Cardiac muscle cell (in vitro differentiated cells and primary cell): ENCODE measurements at regions not wholly inside any gene's neighbourhood (a gene's known extent, or its start where the extent isn't known, plus 50 kb on each side); places are given as distances from the start of the nearest gene placed in this dataset.

Experiments
- DNase-seq, 2 donors: peaks; one replicate each; pipeline versions ENCODE4 v3.0.0 to v3.0.0-alpha.2; 2010 to 2017; ENCODE audit warnings: low read depth in 1 of 2, low spot score in 1 of 2
- H3K27ac ChIP-seq: fragments of 200-600 bp; sonication (generic); 2 replicates; pipeline ENCODE4 v1.5.1; 2016
- H3K27me3 ChIP-seq: fragments of 200-600 bp; sonication (generic); 2 replicates; pipeline ENCODE4 v1.6.0; 2016; ENCODE audit warnings: control low read depth
- H3K36me3 ChIP-seq: fragments of 200-600 bp; sonication (generic); 2 replicates; pipeline ENCODE4 v1.5.1; 2016; ENCODE audit warnings: control low read depth
- H3K4me1 ChIP-seq: fragments of 200-600 bp; sonication (generic); 2 replicates; pipeline ENCODE4 v1.8.1; 2017; ENCODE audit warnings: low read depth, mild to moderate bottlenecking, mixed run types
- H3K4me3 ChIP-seq: fragments of 200-600 bp; sonication (generic); 2 replicates; pipeline ENCODE4 v1.5.1; 2016; ENCODE audit warnings: mild to moderate bottlenecking
- H3K9me3 ChIP-seq: fragments of 200-600 bp; sonication (generic); 2 replicates; pipeline ENCODE4 v1.5.1; 2017; ENCODE audit warnings: low read depth, mild to moderate bottlenecking, control low read depth
- CTCF ChIP-seq: IDR thresholded peaks from 2 replicates; pipeline ENCODE4 v1.5.1; 2012; ENCODE audit warnings: low read depth, mild to moderate bottlenecking, low read length

- TF ChIP-seq CTCF, result no peak
- Histone ChIP-seq H3K9me3 (no peaks in the 10 kb centered on the region), H3K27ac (no peak overlapping the region), H3K4me3 (no peak overlapping the region), H3K4me1 (no peaks in the 10 kb centered on the region), H3K27me3 (no peaks in the 10 kb centered on the region), H3K36me3 (no peaks in the 10 kb centered on the region)
- DNase-seq, result no peak
Measured at GRCh38 chrX:20789103-20789502, 522.4 kb upstream of the RPS6KA3 start.

- no peak overlapping the region for H3K27ac ChIP-seq
- H3K4me1 ChIP-seq, result no peaks in the 10 kb centered on the region
- H3K36me3 ChIP-seq, result no peaks in the 10 kb centered on the region
- no peak overlapping the region for H3K4me3 ChIP-seq
- no peak for DNase-seq
- H3K27me3 ChIP-seq, result no peaks in the 10 kb centered on the region
- TF ChIP-seq CTCF, result no peak
- H3K9me3 ChIP-seq, result no peaks in the 10 kb centered on the region
Measured at GRCh38 chrX:20767346-20767745, 500.6 kb upstream of the RPS6KA3 start.

GRCh38 chrX:20756585-20756984, 489.9 kb upstream of the RPS6KA3 start:
- no peak for DNase-seq

GRCh38 chrX:20753076-20753475, 486.4 kb upstream of the RPS6KA3 start:
- Histone ChIP-seq H3K27ac (no peak overlapping the region), H3K4me3 (no peak overlapping the region)
- no peak for TF ChIP-seq CTCF

More at GRCh38 chrX:20756585-20756984, 489.9 kb upstream of the RPS6KA3 start:
- no peak for TF ChIP-seq CTCF
- H3K9me3 ChIP-seq, result no peaks in the 10 kb centered on the region
- H3K4me1 ChIP-seq, result no peaks in the 10 kb centered on the region
- no peaks in the 10 kb centered on the region for H3K27me3 ChIP-seq
- H3K36me3 ChIP-seq, result no peaks in the 10 kb centered on the region
- H3K4me3 ChIP-seq, result no peak overlapping the region
- no peak overlapping the region for H3K27ac ChIP-seq

GRCh38 chrX:20746690-20747089, 480.0 kb upstream of the RPS6KA3 start:
- TF ChIP-seq CTCF, result no peak
- no peaks in the 10 kb centered on the region for H3K4me1 ChIP-seq
- DNase-seq, result no peak
- H3K4me3 ChIP-seq, result no peak overlapping the region
- no peaks in the 10 kb centered on the region for H3K9me3 ChIP-seq
- H3K27ac ChIP-seq, result no peak overlapping the region
- no peaks in the 10 kb centered on the region for H3K36me3 ChIP-seq
- no peaks in the 10 kb centered on the region for H3K27me3 ChIP-seq

More at GRCh38 chrX:20753076-20753475, 486.4 kb upstream of the RPS6KA3 start:
- no peaks in the 10 kb centered on the region for H3K9me3 ChIP-seq
- no peaks in the 10 kb centered on the region for H3K36me3 ChIP-seq
- no peaks in the 10 kb centered on the region for H3K27me3 ChIP-seq
- no peaks in the 10 kb centered on the region for H3K4me1 ChIP-seq
- no peak for DNase-seq

GRCh38 chrX:20743046-20743445, 476.3 kb upstream of the RPS6KA3 start:
- TF ChIP-seq CTCF, result no peak
- H3K27me3 ChIP-seq, result no peaks in the 10 kb centered on the region
- no peak overlapping the region for H3K27ac ChIP-seq
- no peaks in the 10 kb centered on the region for H3K9me3 ChIP-seq
- H3K4me1 ChIP-seq, result no peaks in the 10 kb centered on the region
- no peak overlapping the region for H3K4me3 ChIP-seq
- DNase-seq, result no peak
- no peaks in the 10 kb centered on the region for H3K36me3 ChIP-seq
